NCI-H2081 treated with DMSO at 0.1 percent for 48 hours (cell line): ENCODE measurements at regions not wholly inside any gene's neighbourhood (a gene's known extent, or its start where the extent isn't known, plus 50 kb on each side); places are given as distances from the start of the nearest gene placed in this dataset.

ENCODE experiments used
- DNase-seq: peaks from one replicate; lab custom pipeline; 2025; lab: John Stamatoyannopoulos, UW

GRCh38 chr4:11914406-11914805 is 485.7 kb upstream of the HS3ST1 start:
- DNase-seq, result no peak

GRCh38 chr4:11912886-11913285 is 484.2 kb upstream of the HS3ST1 start:
- DNase-seq, result no peak

- DNase-seq, result no peak
Observed at GRCh38 chr4:11910812-11911211, 482.1 kb upstream of the HS3ST1 start.

- DNase-seq, result no peak
Observed at GRCh38 chr4:11908712-11909111, 480.0 kb upstream of the HS3ST1 start.

GRCh38 chr4:11908205-11908604 is 479.5 kb upstream of the HS3ST1 start:
- no peak for DNase-seq

GRCh38 chr4:11904846-11905739 is 476.4 kb upstream of the HS3ST1 start:
- DNase-seq, result no peak

GRCh38 chr4:11904117-11904535 is 475.4 kb upstream of the HS3ST1 start:
- no peak for DNase-seq

- DNase-seq, result no peak
Observed at GRCh38 chr4:11901089-11901488, 472.4 kb upstream of the HS3ST1 start.

GRCh38 chr4:11900359-11900758 is 471.7 kb upstream of the HS3ST1 start:
- DNase-seq, result no peak

GRCh38 chr4:11898796-11899195 is 470.1 kb upstream of the HS3ST1 start:
- no peak for DNase-seq

- DNase-seq, result no peak
Observed at GRCh38 chr4:11895766-11896165, 467.1 kb upstream of the HS3ST1 start.

GRCh38 chr4:11894977-11895376 is 466.3 kb upstream of the HS3ST1 start:
- no peak for DNase-seq

- DNase-seq, result no peak
Observed at GRCh38 chr4:11894221-11894620, 465.5 kb upstream of the HS3ST1 start.

- no peak for DNase-seq
Observed at GRCh38 chr4:11889099-11889498, 460.4 kb upstream of the HS3ST1 start.

GRCh38 chr4:11881947-11882346 is 453.3 kb upstream of the HS3ST1 start:
- no peak for DNase-seq

- no peak for DNase-seq
Observed at GRCh38 chr4:11881364-11881763, 452.7 kb upstream of the HS3ST1 start.

- DNase-seq, result no peak
Observed at GRCh38 chr4:11878241-11878640, 449.5 kb upstream of the HS3ST1 start.

GRCh38 chr4:11876104-11876503 is 447.4 kb upstream of the HS3ST1 start:
- DNase-seq, result no peak

GRCh38 chr4:11869191-11869870 is 440.6 kb upstream of the HS3ST1 start:
- DNase-seq, result no peak

- DNase-seq, result no peak
Observed at GRCh38 chr4:11866391-11866790, 437.7 kb upstream of the HS3ST1 start.

GRCh38 chr4:11860996-11861395 is 432.3 kb upstream of the HS3ST1 start:
- no peak for DNase-seq

- no peak for DNase-seq
Observed at GRCh38 chr4:11857881-11858280, 429.2 kb upstream of the HS3ST1 start.

- no peak for DNase-seq
Observed at GRCh38 chr4:11847167-11847566, 418.5 kb upstream of the HS3ST1 start.
